Activated T-cell treated with anti-CD3 and anti-CD28 coated beads for 48 hours (primary cell): ENCODE measurements at regions not wholly inside any gene's neighbourhood (a gene's known extent, or its start where the extent isn't known, plus 50 kb on each side); places are given as distances from the start of the nearest gene placed in this dataset.

ENCODE experiments used
- DNase-seq: peaks from one replicate; pipeline ENCODE4 v3.0.0-alpha.2; 2020; ENCODE audit warnings: low read depth

DNA sequence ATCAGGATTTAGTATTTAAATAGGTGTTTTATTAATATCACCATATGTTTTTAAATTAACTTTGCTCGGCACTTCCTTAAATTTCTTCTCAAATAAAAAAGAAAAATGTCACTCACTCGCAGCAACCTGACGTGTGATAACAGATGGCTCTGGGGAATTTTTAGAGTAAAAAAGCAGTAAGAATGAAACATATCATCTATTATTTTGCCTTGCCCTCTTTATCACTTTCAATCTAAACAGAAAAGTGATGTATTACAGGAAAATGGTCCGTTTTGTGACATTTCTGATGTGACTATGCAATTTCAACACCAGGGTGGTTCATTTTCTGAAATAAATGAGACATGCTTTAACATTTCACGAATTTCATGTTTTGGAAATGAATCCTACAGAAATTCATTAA, 1368.0 kb upstream of the LRRTM1 start:
- no peak for DNase-seq

GRCh38 chr2:81670885-81671284, 1366.3 kb upstream of the LRRTM1 start:
- DNase-seq: no peak

- no peak for DNase-seq
These were observed 1356.5 kb upstream of the LRRTM1 start for GRCh38 chr2:81661081-81661480.

DNA sequence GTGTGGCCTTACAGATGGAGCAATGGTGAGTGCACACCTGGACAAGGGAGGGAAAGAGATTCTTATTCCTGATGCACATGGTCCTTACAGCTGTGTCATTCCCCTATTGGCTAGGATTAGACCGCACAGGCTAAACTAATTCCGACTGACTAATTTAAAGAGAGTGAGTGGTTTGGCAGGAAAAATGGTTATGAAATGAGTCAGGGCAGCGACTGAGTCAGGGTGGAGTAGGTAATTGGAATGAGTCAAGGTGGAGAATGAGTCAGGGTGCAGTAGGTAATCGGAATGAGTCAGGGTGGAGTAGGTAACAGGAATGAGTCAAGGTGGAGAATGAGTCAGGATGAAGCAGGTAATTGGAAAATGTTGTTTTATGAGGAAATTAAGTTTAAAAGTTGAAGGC, 1353.7 kb upstream of the LRRTM1 start:
- DNase-seq: no peak

DNA sequence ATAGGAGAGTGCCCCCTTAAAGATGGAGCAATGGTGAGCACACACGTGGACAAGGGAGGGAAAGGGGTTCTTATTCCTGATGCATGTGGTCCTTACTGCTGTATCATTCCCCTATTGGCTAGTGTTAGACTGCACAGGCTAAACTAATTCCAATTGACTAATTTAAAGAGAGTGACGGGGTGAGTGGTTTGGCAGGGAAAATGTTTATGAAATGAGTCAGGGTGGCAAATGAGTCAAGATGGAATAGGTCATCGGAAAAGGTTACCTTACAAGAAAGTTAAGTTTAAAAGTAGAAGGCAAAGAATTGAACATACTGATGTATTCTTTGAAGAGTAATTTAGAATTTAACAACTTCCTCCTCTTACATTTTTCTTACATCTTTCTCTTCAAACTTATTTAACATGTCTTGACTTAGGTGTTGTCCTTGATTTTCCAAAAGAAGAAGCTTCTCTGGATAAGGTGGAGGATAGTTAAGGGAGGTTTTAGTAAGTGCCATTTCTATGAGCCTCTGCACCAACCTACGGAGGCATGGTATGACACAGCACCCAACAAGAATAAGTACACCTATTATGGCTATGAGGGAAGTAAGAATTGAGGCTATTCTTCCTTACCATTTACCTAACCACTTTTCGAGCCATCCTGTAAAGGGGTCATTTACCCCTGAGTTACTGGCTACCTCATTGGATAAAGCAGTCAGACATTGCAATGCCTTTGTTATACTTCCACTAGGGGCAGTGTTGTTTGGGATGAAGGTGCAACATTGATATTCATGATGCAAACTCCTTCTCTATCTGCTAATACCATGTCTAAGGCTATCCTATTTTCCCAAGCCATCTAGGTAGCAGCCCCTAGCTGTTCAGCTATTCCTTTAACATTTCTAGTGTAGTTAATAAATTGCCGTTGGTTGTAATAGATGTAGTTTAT, 1345.8 kb upstream of the LRRTM1 start:
- no peak for DNase-seq

DNA sequence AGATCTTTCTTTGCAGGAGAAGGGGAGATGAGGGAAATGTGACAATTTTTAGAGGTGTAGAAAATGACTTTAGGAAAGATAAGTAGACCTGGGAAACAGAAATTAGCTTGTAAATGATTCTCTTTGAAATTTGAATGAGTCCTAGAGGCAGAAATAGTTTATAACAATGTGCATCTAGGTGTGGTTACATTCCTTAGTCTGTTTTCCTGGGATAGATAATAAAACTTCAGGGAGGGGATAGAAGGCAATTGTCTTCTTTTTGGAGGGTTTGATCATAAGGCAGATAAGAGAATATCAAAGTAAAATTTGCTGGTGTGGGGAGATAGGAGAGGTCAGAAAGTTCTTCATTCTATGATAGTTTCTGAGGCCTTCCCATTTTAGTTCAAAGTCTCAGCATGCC, 1344.3 kb upstream of the LRRTM1 start:
- DNase-seq: no peak

DNA sequence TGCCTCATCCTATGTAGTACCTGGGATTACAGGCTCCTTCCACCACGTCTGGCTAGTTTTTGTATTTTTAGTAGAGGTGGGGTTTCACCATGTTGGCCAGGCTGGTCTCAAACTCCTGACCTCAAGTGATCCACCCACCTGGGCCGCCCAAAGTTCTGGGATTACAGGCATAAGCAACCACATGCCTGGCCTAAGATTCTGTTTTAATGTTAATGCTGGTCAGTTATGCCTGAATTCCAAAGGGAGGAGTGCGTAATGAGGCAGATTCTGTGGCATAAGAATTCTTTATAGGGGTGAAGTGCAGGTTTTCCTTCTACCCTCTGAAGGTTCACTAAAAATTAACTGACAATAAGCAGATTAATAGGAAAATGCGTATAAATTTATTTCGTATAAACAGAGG, 1343.8 kb upstream of the LRRTM1 start:
- DNase-seq: no peak

GRCh38 chr2:81647715-81648230, 1343.2 kb upstream of the LRRTM1 start:
- DNase-seq: no peak

- no peak for DNase-seq
These were observed 1341.3 kb upstream of the LRRTM1 start for GRCh38 chr2:81645745-81646301.

DNA sequence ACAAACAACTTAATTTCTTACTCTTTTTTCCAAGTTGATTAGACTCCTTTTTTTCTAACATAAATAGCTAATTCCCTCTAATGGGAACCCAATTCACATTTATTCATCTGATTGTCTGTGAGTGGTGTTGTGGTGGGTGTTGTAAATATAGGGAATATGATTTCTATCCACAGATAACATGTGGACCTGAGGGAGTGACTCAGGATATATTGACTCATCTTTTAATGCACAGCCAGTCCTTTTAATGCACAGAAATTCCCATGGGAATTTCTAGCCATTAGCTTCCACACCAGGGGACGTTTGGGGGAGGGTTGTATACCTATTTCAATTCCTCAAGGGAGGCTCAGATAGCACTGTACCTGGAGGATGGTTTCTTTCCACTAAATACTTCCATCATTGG, 1339.6 kb upstream of the LRRTM1 start:
- no peak for DNase-seq

DNA sequence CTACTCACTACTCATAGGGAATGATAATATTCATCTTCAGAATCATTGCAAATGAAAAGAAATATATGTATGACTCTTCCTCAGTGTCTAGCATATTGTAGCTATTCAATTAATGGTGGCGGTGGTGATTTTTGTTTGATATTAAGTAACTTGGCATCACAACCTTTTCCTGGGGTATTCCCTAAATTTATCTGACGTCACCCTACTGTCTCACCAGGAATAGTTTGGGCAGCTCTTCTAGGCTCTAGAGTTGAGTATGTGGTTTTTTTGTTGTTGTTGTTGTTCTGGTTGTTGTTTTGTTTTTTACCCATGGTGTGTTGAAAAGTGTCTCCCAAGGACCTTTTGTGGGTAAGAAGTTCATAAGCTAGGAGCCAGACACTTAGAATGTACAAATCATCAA, 1320.3 kb upstream of the LRRTM1 start:
- no peak for DNase-seq

- no peak for DNase-seq
These were observed 1295.5 kb upstream of the LRRTM1 start for GRCh38 chr2:81600088-81600487.

DNA sequence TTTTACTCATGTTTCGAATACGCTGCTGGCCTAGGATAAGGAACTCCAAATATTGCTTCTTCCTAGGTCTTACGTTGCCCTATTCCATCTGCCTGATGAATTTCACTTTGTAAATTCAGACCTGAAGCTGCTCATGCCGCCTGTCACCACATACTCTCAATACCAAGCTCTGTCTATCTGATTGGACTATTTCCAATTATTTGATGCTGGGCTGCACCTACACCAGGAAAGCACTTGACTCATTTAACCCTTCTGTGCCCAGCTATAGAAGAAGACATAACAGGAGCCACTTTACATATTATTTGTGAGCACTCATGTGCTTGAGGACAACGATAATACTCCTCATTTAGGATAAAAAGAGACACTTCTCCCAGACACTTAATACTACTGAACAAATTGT, 1293.9 kb upstream of the LRRTM1 start:
- DNase-seq: no peak

- DNase-seq: no peak
These were observed 1284.9 kb upstream of the LRRTM1 start for GRCh38 chr2:81589406-81589805.

DNA sequence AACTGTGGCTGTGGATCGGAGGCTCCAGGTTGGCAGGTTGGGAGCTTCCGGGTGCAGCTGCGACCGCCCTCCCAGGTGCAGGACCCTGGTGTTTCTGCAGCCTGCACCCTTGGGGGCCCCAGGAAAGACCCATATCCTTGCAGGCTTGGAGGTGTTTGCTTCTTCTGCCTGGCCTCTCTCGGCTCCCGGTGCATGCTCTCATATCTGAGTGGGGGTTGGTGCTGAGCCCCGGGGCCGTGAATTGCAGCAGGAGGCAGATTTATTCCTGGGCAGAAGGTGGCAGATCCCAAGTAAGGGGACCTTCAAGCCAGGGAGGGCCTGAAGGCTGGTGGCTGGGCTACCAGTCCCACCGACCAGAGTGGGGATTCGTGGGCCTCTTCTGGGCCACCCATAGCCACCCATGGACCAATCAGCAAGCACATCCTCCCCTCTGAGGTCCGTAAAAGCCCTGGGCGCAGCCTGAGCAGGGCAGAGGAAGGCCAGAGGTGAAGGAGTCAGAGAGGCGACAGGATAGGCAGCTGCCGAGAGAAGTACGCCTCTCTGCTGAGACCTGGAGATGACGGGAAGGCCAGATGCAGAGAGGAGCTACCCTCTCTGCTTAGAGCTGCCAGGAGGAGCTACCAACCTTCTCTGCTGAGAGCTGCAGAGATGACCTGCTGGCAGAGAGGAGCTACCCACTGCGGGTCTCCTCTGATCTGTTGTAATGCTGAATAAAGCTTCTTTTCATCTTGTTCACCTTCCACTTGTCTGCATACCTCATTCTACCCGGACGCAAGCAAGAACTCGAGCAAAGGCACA, 1279.0 kb upstream of the LRRTM1 start:
- DNase-seq: no peak

- DNase-seq: no peak
These were observed 1272.2 kb upstream of the LRRTM1 start for GRCh38 chr2:81576713-81577112.

- no peak for DNase-seq
These were observed 1246.6 kb upstream of the LRRTM1 start for GRCh38 chr2:81551040-81551634.

GRCh38 chr2:81550277-81550676, 1245.7 kb upstream of the LRRTM1 start:
- DNase-seq: no peak

DNA sequence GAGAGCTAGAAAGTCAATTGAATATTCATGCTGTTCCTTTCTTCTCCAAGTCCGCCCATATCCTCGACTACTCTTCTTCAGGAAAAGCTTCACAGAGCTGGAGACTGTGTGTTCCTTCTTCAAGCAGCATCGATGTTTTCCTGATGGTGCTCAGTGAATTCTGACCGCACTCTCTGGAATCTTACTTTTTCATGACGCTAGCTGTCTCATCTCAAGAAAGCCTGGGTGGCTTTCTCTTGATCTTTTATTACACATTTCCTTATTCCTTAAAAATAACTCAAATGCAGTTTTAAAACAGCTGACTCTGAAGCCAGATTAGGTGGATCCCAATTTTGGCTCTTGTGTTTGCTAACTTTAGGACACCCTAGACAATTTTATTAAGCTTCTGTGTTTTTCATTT, 1245.1 kb upstream of the LRRTM1 start:
- no peak for DNase-seq

DNA sequence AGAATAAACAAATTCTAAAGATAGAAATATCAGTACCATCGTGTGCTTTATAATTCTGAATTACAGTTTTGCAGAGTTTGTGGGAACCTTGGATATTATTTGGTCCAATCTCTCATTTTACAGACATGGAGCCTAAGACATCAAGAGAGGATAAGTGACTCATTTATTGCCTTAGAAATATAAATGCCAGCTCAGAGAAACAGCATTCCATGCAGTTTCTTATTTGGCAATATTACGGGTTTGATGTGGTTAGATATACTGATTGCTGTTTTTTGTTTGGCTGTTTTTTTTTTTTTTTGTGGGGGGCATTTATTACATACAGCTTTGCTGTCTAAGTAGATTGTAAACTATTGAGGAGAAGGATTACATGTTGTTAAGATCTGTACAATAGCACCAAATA, 1241.1 kb upstream of the LRRTM1 start:
- no peak for DNase-seq

DNA sequence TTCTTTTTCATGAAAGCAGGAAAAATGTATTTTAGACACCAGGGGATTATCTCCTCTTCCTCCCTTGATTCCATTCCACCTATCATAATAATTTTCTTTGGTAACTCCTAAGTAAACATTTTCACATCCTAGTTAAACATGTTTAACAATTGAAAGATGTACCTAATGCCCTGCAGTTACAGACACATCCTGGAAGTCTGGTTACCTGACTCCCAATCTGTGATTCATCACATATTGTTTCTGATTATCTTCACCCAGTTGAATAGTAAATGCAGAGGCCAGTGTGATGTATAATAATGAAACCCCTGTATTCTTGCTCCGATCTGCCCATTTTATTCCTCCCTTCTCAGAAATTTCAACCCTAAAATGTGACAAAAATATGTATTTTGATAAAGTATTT, 1237.6 kb upstream of the LRRTM1 start:
- DNase-seq: no peak

GRCh38 chr2:81529944-81530343, 1225.4 kb upstream of the LRRTM1 start:
- no peak for DNase-seq
